HEK293T (cell line): ENCODE measurements at regions not wholly inside any gene's neighbourhood (a gene's known extent, or its start where the extent isn't known, plus 50 kb on each side); places are given as distances from the start of the nearest gene placed in this dataset.
"Not testable (repeated sequence)": the region's sequence is repeated elsewhere in the genome, so short reads cannot be mapped to it uniquely, and the experiment has no call there.

ENCODE experiments used
- CTCF ChIA-PET: fragments of 350-600 bp; formaldehyde crosslinking; extraction: SDS; loops from one replicate; lab custom pipeline; 2021; ENCODE audit warnings: antibody characterized with exemption, inconsistent platforms; lab: Yijun Ruan, JAX
- POLR2A ChIA-PET: fragments of 350-600 bp; formaldehyde crosslinking; extraction: SDS; loops from one replicate; lab custom pipeline; 2020; ENCODE audit warnings: antibody characterized with exemption, inconsistent platforms; lab: Yijun Ruan, JAX
- DNase-seq: peaks from one replicate; pipeline ENCODE4 v3.0.0; 2012; ENCODE audit warnings: mixed read lengths; ENCODE audit errors: extremely low spot score
- ARNT ChIP-seq: fragments of 450-650 bp; IDR thresholded peaks from 2 replicates; pipeline ENCODE4 v1.6.1; 2017; ENCODE audit warnings: mild to moderate bottlenecking
- BHLHE40 ChIP-seq: fragments of 450-650 bp; IDR thresholded peaks from 2 replicates; pipeline ENCODE4 v1.6.1; 2016; ENCODE audit warnings: mild to moderate bottlenecking, moderate library complexity, borderline replicate concordance
- CTBP1 ChIP-seq: fragments of 450-650 bp; IDR thresholded peaks from 2 replicates; pipeline ENCODE4 v1.6.1; 2016; ENCODE audit warnings: borderline replicate concordance
- ELF4 ChIP-seq: fragments of 450-650 bp; IDR thresholded peaks from 2 replicates; pipeline ENCODE4 v1.6.1; 2017; ENCODE audit warnings: antibody characterized with exemption
- FOXA1 ChIP-seq: fragments of 450-650 bp; IDR thresholded peaks from 2 replicates; pipeline ENCODE4 v1.6.1; 2016; ENCODE audit warnings: mild to moderate bottlenecking
- FOXK2 ChIP-seq: fragments of 450-650 bp; IDR thresholded peaks from 2 replicates; pipeline ENCODE4 v1.6.1; 2016; ENCODE audit warnings: mild to moderate bottlenecking
- FOXM1 ChIP-seq: fragments of 450-650 bp; IDR thresholded peaks from 2 replicates; pipeline ENCODE4 v1.6.1; 2017; ENCODE audit warnings: mild to moderate bottlenecking, borderline replicate concordance
- HDGF ChIP-seq: fragments of 450-650 bp; IDR thresholded peaks from 2 replicates; pipeline ENCODE4 v1.6.1; 2017; ENCODE audit warnings: antibody characterized with exemption, borderline replicate concordance
- L3MBTL2 ChIP-seq: fragments of 450-650 bp; conservative IDR thresholded peaks from 2 replicates; pipeline ENCODE4 v1.6.1; 2016; ENCODE audit warnings: mild to moderate bottlenecking
- LEF1 ChIP-seq: fragments of 450-650 bp; IDR thresholded peaks from 2 replicates; pipeline ENCODE4 v1.6.1; 2017; ENCODE audit warnings: mild to moderate bottlenecking, borderline replicate concordance
- NFRKB ChIP-seq: fragments of 450-650 bp; IDR thresholded peaks from 2 replicates; pipeline ENCODE4 v1.6.1; 2016; ENCODE audit warnings: mild to moderate bottlenecking, moderate library complexity
- PKNOX1 ChIP-seq: fragments of 450-650 bp; IDR thresholded peaks from 2 replicates; pipeline ENCODE4 v1.6.1; 2016
- SP1 ChIP-seq: fragments of 450-650 bp; IDR thresholded peaks from 2 replicates; pipeline ENCODE4 v1.6.1; 2017
- SUZ12 ChIP-seq: fragments of 450-650 bp; IDR thresholded peaks from 2 replicates; pipeline ENCODE4 v1.6.1; 2016; ENCODE audit warnings: mild to moderate bottlenecking
- TARDBP ChIP-seq: fragments of 450-650 bp; IDR thresholded peaks from 2 replicates; pipeline ENCODE4 v1.6.1; 2016
- ZNF384 ChIP-seq: fragments of 450-650 bp; IDR thresholded peaks from 2 replicates; pipeline ENCODE4 v1.6.1; 2016

- POLR2A ChIA-PET = no interaction called here
- CTCF ChIA-PET = no interaction called here
- TF ChIP-seq HDGF (no peak), ELF4 (no peak), NFRKB (no peak), FOXA1 (no peak), SUZ12 (no peak), LEF1 (no peak), FOXM1 (no peak), TARDBP (no peak)
- DNase-seq = no peak
These were observed 770.7 kb upstream of the TMEM132C start for GRCh38 chr12:127496255-127496654.

GRCh38 chr12:127500512-127501035 lies 766.4 kb upstream of the TMEM132C start:
- POLR2A ChIA-PET = no interaction called here

GRCh38 chr12:127501916-127502315 lies 765.1 kb upstream of the TMEM132C start:
- POLR2A ChIA-PET = no interaction called here
- CTCF ChIA-PET = no interaction called here
- DNase-seq = no peak
- TF ChIP-seq FOXA1 (no peak), SUZ12 (no peak), LEF1 (no peak), PKNOX1 (no peak), ZNF384 (no peak), BHLHE40 (no peak), ARNT (no peak), SP1 (no peak), ELF4 (no peak), HDGF (no peak), NFRKB (no peak), TARDBP (no peak), CTBP1 (no peak), L3MBTL2 (no peak), FOXK2 (no peak), FOXM1 (no peak)

More at GRCh38 chr12:127500512-127501035, 766.4 kb upstream of the TMEM132C start:
- DNase-seq = no peak
- TF ChIP-seq FOXK2 (no peak), LEF1 (no peak), ELF4 (no peak), L3MBTL2 (no peak), CTBP1 (no peak), PKNOX1 (no peak), ZNF384 (no peak), ARNT (no peak), NFRKB (no peak), FOXM1 (no peak), HDGF (no peak), FOXA1 (no peak), SP1 (no peak), BHLHE40 (no peak), SUZ12 (no peak), TARDBP (no peak)
- CTCF ChIA-PET = no interaction called here

- TF ChIP-seq ZNF384 (no peak), L3MBTL2 (no peak), NFRKB (no peak), HDGF (no peak), CTBP1 (no peak), ARNT (no peak), FOXK2 (no peak), FOXM1 (no peak), SP1 (no peak), SUZ12 (no peak), FOXA1 (no peak), LEF1 (no peak), TARDBP (no peak), BHLHE40 (no peak), ELF4 (no peak)
- ChIA-PET POLR2A (no interaction called here), CTCF (no interaction called here)
These were observed 763.7 kb upstream of the TMEM132C start for GRCh38 chr12:127503246-127503645.

GRCh38 chr12:127503996-127504395 lies 763.0 kb upstream of the TMEM132C start:
- DNase-seq, POLR2A ChIA-PET, CTCF ChIA-PET: not testable (repeated sequence)

More at GRCh38 chr12:127503246-127503645, 763.7 kb upstream of the TMEM132C start:
- no peak for DNase-seq

GRCh38 chr12:127504874-127505273 lies 762.1 kb upstream of the TMEM132C start:
- ChIA-PET POLR2A (no interaction called here), CTCF (no interaction called here)
- DNase-seq = no peak
- TF ChIP-seq CTBP1 (no peak), ARNT (no peak), FOXK2 (no peak), SP1 (no peak), ZNF384 (no peak), HDGF (no peak), LEF1 (no peak), BHLHE40 (no peak), L3MBTL2 (no peak)

GRCh38 chr12:127507341-127507740 lies 759.6 kb upstream of the TMEM132C start:
- TF ChIP-seq L3MBTL2 = no peak
- no peak for TF ChIP-seq SUZ12
- no peak for TF ChIP-seq LEF1
- no peak for TF ChIP-seq ARNT
- no peak for TF ChIP-seq TARDBP
- TF ChIP-seq CTBP1 = no peak
- TF ChIP-seq FOXM1 = no peak
- ChIA-PET CTCF (no interaction called here), POLR2A (no interaction called here)
- no peak for DNase-seq
